ENCODE measurements at regions not wholly inside any gene's neighbourhood (a gene's known extent, or its start where the extent isn't known, plus 50 kb on each side); places are given as distances from the start of the nearest gene placed in this dataset.

- no peaks in the 10 kb centered on the region for H3K4me1 ChIP-seq (ENCODE audit: control insufficient read depth, insufficient read depth, low read length, poor library complexity, severe bottlenecking)
- H3K27ac ChIP-seq (ENCODE audit: low read depth, low read length, severe bottlenecking) = no peak overlapping the region
- H3K36me3 ChIP-seq (ENCODE audit: control insufficient read depth, insufficient read depth, low read length) = no peaks in the 10 kb centered on the region
- H3K4me3 ChIP-seq (ENCODE audit: extremely low read depth, insufficient read depth, low read length, poor library complexity, severe bottlenecking) = no peak overlapping the region
- 41 to 58% methylated on average over 2 to 3 of the region's 3 CpGs for WGBS, 2 experiments (ENCODE audit: insufficient coverage in 2 of 2)
- no peaks in the 10 kb centered on the region for H3K9me3 ChIP-seq (ENCODE audit: control insufficient read depth, low read length)
Measured at GRCh38 chr5:2227433-2227832, 344.7 kb upstream of the IRX4 start.

GRCh38 chr5:2224689-2225088 is 342.0 kb upstream of the IRX4 start:
- Histone ChIP-seq H3K4me1 (ENCODE audit: control insufficient read depth, insufficient read depth, low read length, poor library complexity, severe bottlenecking) (no peaks in the 10 kb centered on the region), H3K36me3 (ENCODE audit: control insufficient read depth, insufficient read depth, low read length) (no peaks in the 10 kb centered on the region), H3K9me3 (ENCODE audit: control insufficient read depth, low read length) (no peaks in the 10 kb centered on the region), H3K4me3 (ENCODE audit: extremely low read depth, insufficient read depth, low read length, poor library complexity, severe bottlenecking) (no peak overlapping the region), H3K27ac (ENCODE audit: low read depth, low read length, severe bottlenecking) (no peak overlapping the region)
- WGBS, 2 experiments (ENCODE audit: insufficient coverage in 2 of 2) = 95 to 97% methylated on average over 12 to 13 of the region's 13 CpGs

- no peaks in the 10 kb centered on the region for H3K36me3 ChIP-seq (ENCODE audit: control insufficient read depth, insufficient read depth, low read length)
- no peaks in the 10 kb centered on the region for H3K9me3 ChIP-seq (ENCODE audit: control insufficient read depth, low read length)
- WGBS, 2 experiments (ENCODE audit: insufficient coverage in 2 of 2) = 86 to 97% methylated on average over 10 of the region's 15 CpGs
- no peak overlapping the region for H3K4me3 ChIP-seq (ENCODE audit: extremely low read depth, insufficient read depth, low read length, poor library complexity, severe bottlenecking)
- H3K4me1 ChIP-seq (ENCODE audit: control insufficient read depth, insufficient read depth, low read length, poor library complexity, severe bottlenecking) = no peaks in the 10 kb centered on the region
- H3K27ac ChIP-seq (ENCODE audit: low read depth, low read length, severe bottlenecking) = no peak overlapping the region
Measured at GRCh38 chr5:2223303-2223702, 340.6 kb upstream of the IRX4 start.

- no peaks in the 10 kb centered on the region for H3K4me1 ChIP-seq (ENCODE audit: control insufficient read depth, insufficient read depth, low read length, poor library complexity, severe bottlenecking)
- H3K36me3 ChIP-seq (ENCODE audit: control insufficient read depth, insufficient read depth, low read length) = no peaks in the 10 kb centered on the region
- WGBS, 2 experiments (ENCODE audit: insufficient coverage in 2 of 2) = 92 to 97% methylated on average over 14 to 18 of the region's 18 CpGs
- H3K4me3 ChIP-seq (ENCODE audit: extremely low read depth, insufficient read depth, low read length, poor library complexity, severe bottlenecking) = no peak overlapping the region
- H3K9me3 ChIP-seq (ENCODE audit: control insufficient read depth, low read length) = no peaks in the 10 kb centered on the region
- H3K27ac ChIP-seq (ENCODE audit: low read depth, low read length, severe bottlenecking) = no peak overlapping the region
Measured at GRCh38 chr5:2222246-2222992, 339.7 kb upstream of the IRX4 start.

GRCh38 chr5:2221450-2221849 is 338.7 kb upstream of the IRX4 start:
- Histone ChIP-seq H3K9me3 (ENCODE audit: control insufficient read depth, low read length) (no peaks in the 10 kb centered on the region), H3K4me1 (ENCODE audit: control insufficient read depth, insufficient read depth, low read length, poor library complexity, severe bottlenecking) (no peaks in the 10 kb centered on the region), H3K36me3 (ENCODE audit: control insufficient read depth, insufficient read depth, low read length) (no peaks in the 10 kb centered on the region), H3K4me3 (ENCODE audit: extremely low read depth, insufficient read depth, low read length, poor library complexity, severe bottlenecking) (no peak overlapping the region), H3K27ac (ENCODE audit: low read depth, low read length, severe bottlenecking) (no peak overlapping the region)
- WGBS, 2 experiments (ENCODE audit: insufficient coverage in 2 of 2) = 94 to 98% methylated on average over 4 to 5 of the region's 5 CpGs

GRCh38 chr5:2220741-2221140 is 338.0 kb upstream of the IRX4 start:
- WGBS, 2 experiments (ENCODE audit: insufficient coverage in 2 of 2) = 86 to 100% methylated on average over 1 to 7 of the region's 7 CpGs
- H3K4me3 ChIP-seq (ENCODE audit: extremely low read depth, insufficient read depth, low read length, poor library complexity, severe bottlenecking) = no peak overlapping the region
- no peaks in the 10 kb centered on the region for H3K36me3 ChIP-seq (ENCODE audit: control insufficient read depth, insufficient read depth, low read length)
- no peaks in the 10 kb centered on the region for H3K9me3 ChIP-seq (ENCODE audit: control insufficient read depth, low read length)
- H3K4me1 ChIP-seq (ENCODE audit: control insufficient read depth, insufficient read depth, low read length, poor library complexity, severe bottlenecking) = no peaks in the 10 kb centered on the region
- H3K27ac ChIP-seq (ENCODE audit: low read depth, low read length, severe bottlenecking) = no peak overlapping the region

- Histone ChIP-seq H3K9me3 (ENCODE audit: control insufficient read depth, low read length) (no peaks in the 10 kb centered on the region), H3K4me3 (ENCODE audit: extremely low read depth, insufficient read depth, low read length, poor library complexity, severe bottlenecking) (no peak overlapping the region)
Measured at GRCh38 chr5:2219149-2219776, 336.5 kb upstream of the IRX4 start.

GRCh38 chr5:2217219-2217618 is 334.5 kb upstream of the IRX4 start:
- Histone ChIP-seq H3K4me1 (ENCODE audit: control insufficient read depth, insufficient read depth, low read length, poor library complexity, severe bottlenecking) (no peaks in the 10 kb centered on the region), H3K36me3 (ENCODE audit: control insufficient read depth, insufficient read depth, low read length) (no peaks in the 10 kb centered on the region), H3K4me3 (ENCODE audit: extremely low read depth, insufficient read depth, low read length, poor library complexity, severe bottlenecking) (no peak overlapping the region), H3K27ac (ENCODE audit: low read depth, low read length, severe bottlenecking) (no peak overlapping the region), H3K9me3 (ENCODE audit: control insufficient read depth, low read length) (no peaks in the 10 kb centered on the region)
- 91 to 97% methylated on average over 3 of the region's 4 CpGs for WGBS, 2 experiments (ENCODE audit: insufficient coverage in 2 of 2)

More at GRCh38 chr5:2219149-2219776, 336.5 kb upstream of the IRX4 start:
- H3K27ac ChIP-seq (ENCODE audit: low read depth, low read length, severe bottlenecking) = no peak overlapping the region
- WGBS, 2 experiments (ENCODE audit: insufficient coverage in 2 of 2) = 78 to 79% methylated on average over 3 of the region's 3 CpGs
- no peaks in the 10 kb centered on the region for H3K36me3 ChIP-seq (ENCODE audit: control insufficient read depth, insufficient read depth, low read length)
- H3K4me1 ChIP-seq (ENCODE audit: control insufficient read depth, insufficient read depth, low read length, poor library complexity, severe bottlenecking) = no peaks in the 10 kb centered on the region

GRCh38 chr5:2214910-2215590 is 332.3 kb upstream of the IRX4 start:
- Histone ChIP-seq H3K36me3 (ENCODE audit: control insufficient read depth, insufficient read depth, low read length) (no peaks in the 10 kb centered on the region), H3K27ac (ENCODE audit: low read depth, low read length, severe bottlenecking) (no peak overlapping the region), H3K9me3 (ENCODE audit: control insufficient read depth, low read length) (no peaks in the 10 kb centered on the region), H3K4me3 (ENCODE audit: extremely low read depth, insufficient read depth, low read length, poor library complexity, severe bottlenecking) (no peak overlapping the region), H3K4me1 (ENCODE audit: control insufficient read depth, insufficient read depth, low read length, poor library complexity, severe bottlenecking) (no peaks in the 10 kb centered on the region)
- 82 to 83% methylated on average over 11 to 15 of the region's 15 CpGs for WGBS, 2 experiments (ENCODE audit: insufficient coverage in 2 of 2)

GRCh38 chr5:2213121-2213730 is 330.5 kb upstream of the IRX4 start:
- Histone ChIP-seq H3K4me1 (ENCODE audit: control insufficient read depth, insufficient read depth, low read length, poor library complexity, severe bottlenecking) (no peaks in the 10 kb centered on the region), H3K27ac (ENCODE audit: low read depth, low read length, severe bottlenecking) (no peak overlapping the region), H3K36me3 (ENCODE audit: control insufficient read depth, insufficient read depth, low read length) (no peaks in the 10 kb centered on the region), H3K4me3 (ENCODE audit: extremely low read depth, insufficient read depth, low read length, poor library complexity, severe bottlenecking) (no peak overlapping the region), H3K9me3 (ENCODE audit: control insufficient read depth, low read length) (no peaks in the 10 kb centered on the region)
- 80 to 87% methylated on average over 9 of the region's 10 CpGs for WGBS, 2 experiments (ENCODE audit: insufficient coverage in 2 of 2)
